Suprapubic skin (tissue), 4 donors: ENCODE measurements at regions not wholly inside any gene's neighbourhood (a gene's known extent, or its start where the extent isn't known, plus 50 kb on each side); places are given as distances from the start of the nearest gene placed in this dataset.
"Not testable (repeated sequence)": the region's sequence is repeated elsewhere in the genome, so short reads cannot be mapped to it uniquely, and the experiment has no call there.

Source experiments
- DNase-seq, 2 donors: peaks; one replicate each; pipeline ENCODE4 v3.0.0-alpha.2; 2019; ENCODE audit warnings: low spot score in 2 of 2
- H3K27ac ChIP-seq: fragments of 200-600 bp; sonication (generic); one replicate; pipeline ENCODE4 v1.5.1; 2019
- H3K27me3 ChIP-seq: fragments of 200-600 bp; sonication (generic); one replicate; pipeline ENCODE4 v1.5.1; 2019
- H3K36me3 ChIP-seq: fragments of 200-600 bp; sonication (generic); one replicate; pipeline ENCODE4 v1.5.1; 2019
- H3K4me1 ChIP-seq: fragments of 200-600 bp; sonication (generic); one replicate; pipeline ENCODE4 v1.5.1; 2019
- H3K4me3 ChIP-seq: fragments of 200-600 bp; sonication (generic); one replicate; pipeline ENCODE4 v1.5.1; 2019; ENCODE audit warnings: mild to moderate bottlenecking
- H3K9me3 ChIP-seq: fragments of 200-600 bp; sonication (generic); one replicate; pipeline ENCODE4 v1.5.1; 2019
- CTCF ChIP-seq, 2 donors: fragments of 200-600 bp in 1 of 2; fragments of 450-650 bp in 1 of 2; sonication (generic) in 1 of 2; IDR thresholded peaks; one replicate each; pipeline ENCODE4 v1.5.1; 2016 to 2019; ENCODE audit warnings: antibody characterized with exemption in 2 of 2, mild to moderate bottlenecking in 1 of 2, moderate library complexity in 1 of 2
- EP300 ChIP-seq: sonication (generic); formaldehyde crosslinking; IDR thresholded peaks from one replicate; pipeline ENCODE4 v1.6.1; 2017; ENCODE audit warnings: antibody characterized with exemption
- POLR2A ChIP-seq, 2 donors: fragments of 450-650 bp; IDR thresholded peaks; one replicate each; pipeline ENCODE4 v1.6.1; 2017; ENCODE audit warnings: antibody characterized with exemption in 2 of 2, mild to moderate bottlenecking in 2 of 2, moderate library complexity in 2 of 2
- POLR2AphosphoS5 ChIP-seq, 3 donors: sonication (generic); formaldehyde crosslinking; IDR thresholded peaks; one replicate each; pipeline ENCODE4 v1.6.1; 2017; ENCODE audit warnings: antibody characterized with exemption in 3 of 3
- WGBS: methylation state at CpG from one replicate; pipeline ENCODE4 v1.1.5; 2018; 5-methylcytosine and 5-hydroxymethylcytosine counted together

GRCh38 chr15:20409247-20409646 lies 132.4 kb downstream of the GOLGA6L6 start:
- H3K9me3 ChIP-seq = peaks cover 7% of the 10 kb centered on the region
- H3K4me1 ChIP-seq = no peaks in the 10 kb centered on the region
- no peaks in the 10 kb centered on the region for H3K27me3 ChIP-seq
- no peak overlapping the region for H3K4me3 ChIP-seq
- 79% methylated on average over 1 of the region's 1 CpG for WGBS
- DNase-seq = no peak
- no peak overlapping the region for H3K27ac ChIP-seq
- TF ChIP-seq POLR2AphosphoS5 (IDR thresholded peaks at IDR 0.05) (no peak), POLR2A (IDR thresholded peaks at IDR 0.05) (no peak), EP300 (no peak), CTCF (IDR thresholded peaks at IDR 0.05) (no peak)
- H3K36me3 ChIP-seq = no peaks in the 10 kb centered on the region

- no peaks in the 10 kb centered on the region for H3K4me1 ChIP-seq
- H3K27me3 ChIP-seq = no peaks in the 10 kb centered on the region
- no peaks in the 10 kb centered on the region for H3K36me3 ChIP-seq
- peaks cover 7% of the 10 kb centered on the region for H3K9me3 ChIP-seq
- no peak overlapping the region for H3K4me3 ChIP-seq
- no peak overlapping the region for H3K27ac ChIP-seq
- 51% methylated on average over 6 of the region's 6 CpGs for WGBS
- TF ChIP-seq POLR2AphosphoS5 (IDR thresholded peaks at IDR 0.05) (no peak), EP300 (no peak), POLR2A (IDR thresholded peaks at IDR 0.05) (no peak), CTCF (IDR thresholded peaks at IDR 0.05) (no peak)
- DNase-seq = no peak
Observed at GRCh38 chr15:20407553-20407952, 134.0 kb downstream of the GOLGA6L6 start.

GRCh38 chr15:20404571-20404970 lies 137.0 kb downstream of the GOLGA6L6 start:
- peaks cover 13% of the 10 kb centered on the region for H3K9me3 ChIP-seq

GRCh38 chr15:20402586-20402985 lies 139.0 kb downstream of the GOLGA6L6 start:
- H3K4me3 ChIP-seq, DNase-seq, H3K27me3 ChIP-seq, H3K27ac ChIP-seq, H3K9me3 ChIP-seq, H3K4me1 ChIP-seq, H3K36me3 ChIP-seq: not testable (repeated sequence)
- 85% methylated on average over 3 of the region's 3 CpGs for WGBS

More at GRCh38 chr15:20404571-20404970, 137.0 kb downstream of the GOLGA6L6 start:
- not testable (repeated sequence) for H3K4me1 ChIP-seq, H3K4me3 ChIP-seq, DNase-seq, H3K36me3 ChIP-seq, H3K27me3 ChIP-seq, H3K27ac ChIP-seq
- WGBS = 61% methylated on average over 1 of the region's 1 CpG

- WGBS = 84% methylated on average over 3 of the region's 3 CpGs
- not testable (repeated sequence) for H3K4me3 ChIP-seq, H3K9me3 ChIP-seq, H3K36me3 ChIP-seq, H3K27me3 ChIP-seq, DNase-seq, H3K4me1 ChIP-seq, H3K27ac ChIP-seq
Observed at GRCh38 chr15:20401058-20401457, 140.5 kb downstream of the GOLGA6L6 start.

- 71% methylated on average over 5 of the region's 5 CpGs for WGBS
- not testable (repeated sequence) for H3K4me1 ChIP-seq, H3K36me3 ChIP-seq, H3K27me3 ChIP-seq, DNase-seq, H3K27ac ChIP-seq, H3K4me3 ChIP-seq, H3K9me3 ChIP-seq
Observed at GRCh38 chr15:20398680-20399079, 142.9 kb downstream of the GOLGA6L6 start.

GRCh38 chr15:20388161-20388560 lies 153.4 kb downstream of the GOLGA6L6 start:
- not testable (repeated sequence) for H3K36me3 ChIP-seq, H3K27ac ChIP-seq, DNase-seq, H3K27me3 ChIP-seq, H3K4me3 ChIP-seq, H3K4me1 ChIP-seq
- H3K9me3 ChIP-seq = peaks cover 13% of the 10 kb centered on the region
- 45% methylated on average over 3 of the region's 3 CpGs for WGBS

- H3K4me1 ChIP-seq = no peaks in the 10 kb centered on the region
- H3K9me3 ChIP-seq = peaks cover 13% of the 10 kb centered on the region
- H3K36me3 ChIP-seq = no peaks in the 10 kb centered on the region
- H3K27ac ChIP-seq = no peak overlapping the region
- TF ChIP-seq POLR2A (IDR thresholded peaks at IDR 0.05) = no peak
- TF ChIP-seq EP300 = no peak
- no peak for TF ChIP-seq POLR2AphosphoS5 (IDR thresholded peaks at IDR 0.05)
- TF ChIP-seq CTCF (IDR thresholded peaks at IDR 0.05) = no peak
- H3K27me3 ChIP-seq = no peaks in the 10 kb centered on the region
- no peak overlapping the region for H3K4me3 ChIP-seq
- no peak for DNase-seq
Observed at GRCh38 chr15:20386198-20386597, 155.4 kb downstream of the GOLGA6L6 start.

GRCh38 chr15:20380199-20380598 lies 161.4 kb downstream of the GOLGA6L6 start:
- WGBS = 88% methylated on average over 5 of the region's 5 CpGs
- peaks cover 10% of the 10 kb centered on the region for H3K9me3 ChIP-seq
- not testable (repeated sequence) for H3K27me3 ChIP-seq, H3K4me3 ChIP-seq, H3K27ac ChIP-seq, H3K4me1 ChIP-seq, DNase-seq, H3K36me3 ChIP-seq
